Peyer's patch (tissue), 4 donors: ENCODE measurements at regions not wholly inside any gene's neighbourhood (a gene's known extent, or its start where the extent isn't known, plus 50 kb on each side); places are given as distances from the start of the nearest gene placed in this dataset.
"Not testable (repeated sequence)": the region's sequence is repeated elsewhere in the genome, so short reads cannot be mapped to it uniquely, and the experiment has no call there.

ENCODE experiments used
- CTCF ChIP-seq, 6 experiments: fragments of 450-650 bp in 4 of 6; fragments of 200-600 bp in 2 of 6; sonication (generic) in 1 of 6; IDR thresholded peaks; one replicate each; pipeline ENCODE4 v1.5.1; 2017 to 2019; ENCODE audit warnings: antibody characterized with exemption in 6 of 6, mild to moderate bottlenecking in 3 of 6, moderate library complexity in 1 of 6
- POLR2A ChIP-seq, 2 donors: fragments of 450-650 bp; IDR thresholded peaks; one replicate each; pipeline ENCODE4 v1.5.1; 2017; ENCODE audit warnings: antibody characterized with exemption in 2 of 2, mild to moderate bottlenecking in 2 of 2, moderate library complexity in 2 of 2

- not testable (repeated sequence) for TF ChIP-seq CTCF, POLR2A (IDR thresholded peaks at IDR 0.05)
Observed at GRCh38 chr22:23421300-23421699, 158.8 kb downstream of the IGLL1 start.
